ENCODE measurements at regions not wholly inside any gene's neighbourhood (a gene's known extent, or its start where the extent isn't known, plus 50 kb on each side); places are given as distances from the start of the nearest gene placed in this dataset.

DNA sequence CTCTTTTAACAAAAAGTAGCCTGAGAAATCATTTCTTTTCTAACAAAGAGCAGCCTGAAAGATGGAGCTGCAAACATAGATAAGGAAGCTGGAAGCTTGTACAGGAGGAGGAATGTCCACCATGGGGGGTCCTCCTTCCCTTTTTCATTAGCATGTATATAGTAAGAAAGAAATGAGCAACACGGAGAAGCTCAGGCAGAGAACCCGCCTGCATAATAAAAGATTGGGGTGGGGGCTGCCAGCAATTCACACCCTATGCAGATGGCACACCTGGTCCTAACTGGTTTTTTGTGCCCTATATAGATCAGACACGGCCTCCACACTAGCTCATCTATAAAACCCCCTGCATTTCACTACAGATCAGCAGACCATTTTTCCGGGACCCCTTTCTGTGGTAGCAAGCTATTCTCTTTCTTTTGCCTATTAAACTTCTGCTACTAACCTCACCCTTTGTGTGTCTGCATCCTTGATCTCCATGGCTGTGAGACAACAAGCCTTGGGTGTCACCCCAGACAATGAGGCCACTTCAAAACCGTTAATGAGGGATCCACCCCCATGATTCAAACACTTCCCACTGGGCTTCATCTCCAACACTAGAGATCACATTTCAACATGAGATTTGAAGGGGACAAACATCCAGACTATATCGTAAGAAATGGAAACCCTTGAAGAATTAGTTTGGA is 167.5 kb upstream of the FREM2 start:
- DNase-seq (ENCODE audit: low spot score) = no peak
- TF ChIP-seq CTCF (conservative IDR thresholded peaks at IDR 0.05; ENCODE audit: low read length) = no peak
- no peak for TF ChIP-seq EZH2phosphoT487 (IDR thresholded peaks at IDR 0.05; ENCODE audit: borderline replicate concordance, low read depth, low read length)
- BruUV-seq (replicated peaks) = no TSS peak
- Histone ChIP-seq H3K27ac (ENCODE audit: low read depth, low read length, poor library complexity, severe bottlenecking) (no peak overlapping the region), H3K36me3 (ENCODE audit: insufficient read depth, low read length) (no peaks in the 10 kb centered on the region), H3K79me2 (ENCODE audit: insufficient read depth, low read depth, low read length) (no peaks in the 10 kb centered on the region), H3K4me1 (ENCODE audit: insufficient read depth, low read length, poor library complexity, severe bottlenecking) (no peaks in the 10 kb centered on the region), H3K9me2 (ENCODE audit: insufficient read depth, low read length) (no peaks in the 10 kb centered on the region), H3K9me3 (ENCODE audit: low read length) (no peaks in the 10 kb centered on the region), H3K4me2 (ENCODE audit: low read length) (no peak overlapping the region), H4K20me1 (ENCODE audit: insufficient read depth, low read length) (no peaks in the 10 kb centered on the region), H2AFZ (ENCODE audit: low read length) (no peak overlapping the region), H3K4me3 (ENCODE audit: low read depth, low read length, poor library complexity, severe bottlenecking) (no peak overlapping the region)
- CTCF ChIA-PET (ENCODE audit: unreplicated experiment) = no interaction called here
- POLR2A ChIA-PET = interaction anchor here (0.7 kb wide), 1 partner anchor 716 kb away, joined by 3 read pairs; no protein-coding TSS in a partner anchor
- intact Hi-C loops (cut with micrococcal nuclease; ENCODE audit: unreplicated experiment) = no loop called here

GRCh38 chr13:38520041-38520440 is 166.8 kb upstream of the FREM2 start:
- Histone ChIP-seq H3K27ac (ENCODE audit: low read depth, low read length, poor library complexity, severe bottlenecking) (no peak overlapping the region), H3K4me3 (ENCODE audit: low read depth, low read length, poor library complexity, severe bottlenecking) (no peak overlapping the region), H3K9me2 (ENCODE audit: insufficient read depth, low read length) (no peaks in the 10 kb centered on the region), H3K9me3 (ENCODE audit: low read length) (no peaks in the 10 kb centered on the region), H4K20me1 (ENCODE audit: insufficient read depth, low read length) (no peaks in the 10 kb centered on the region), H2AFZ (ENCODE audit: low read length) (no peak overlapping the region), H3K4me2 (ENCODE audit: low read length) (no peak overlapping the region), H3K4me1 (ENCODE audit: insufficient read depth, low read length, poor library complexity, severe bottlenecking) (no peaks in the 10 kb centered on the region), H3K36me3 (ENCODE audit: insufficient read depth, low read length) (no peaks in the 10 kb centered on the region), H3K79me2 (ENCODE audit: insufficient read depth, low read depth, low read length) (no peaks in the 10 kb centered on the region)
- ChIA-PET POLR2A (interaction anchor here (0.6 to 0.7 kb wide), 3 partner anchors 19 to 337 kb away, joined by 3 read pairs; no protein-coding TSS in a partner anchor), CTCF (ENCODE audit: unreplicated experiment) (no interaction called here)
- no peak for DNase-seq (ENCODE audit: low spot score)
- TF ChIP-seq EZH2phosphoT487 (IDR thresholded peaks at IDR 0.05; ENCODE audit: borderline replicate concordance, low read depth, low read length) (no peak), CTCF (conservative IDR thresholded peaks at IDR 0.05; ENCODE audit: low read length) (no peak)
- intact Hi-C loops (cut with micrococcal nuclease; ENCODE audit: unreplicated experiment) = no loop called here
- BruUV-seq (replicated peaks) = no TSS peak

GRCh38 chr13:38527140-38527539 is 159.7 kb upstream of the FREM2 start:
- H3K9me2 ChIP-seq (ENCODE audit: insufficient read depth, low read length) = no peaks in the 10 kb centered on the region
- H3K27ac ChIP-seq (ENCODE audit: low read depth, low read length, poor library complexity, severe bottlenecking) = no peak overlapping the region
- H3K4me2 ChIP-seq (ENCODE audit: low read length) = no peak overlapping the region
- H2AFZ ChIP-seq (ENCODE audit: low read length) = no peak overlapping the region
- ChIA-PET POLR2A (interaction anchor here (1.0 kb wide), 1 partner anchor 183 kb away, joined by 3 read pairs; no protein-coding TSS in a partner anchor), CTCF (ENCODE audit: unreplicated experiment) (no interaction called here)
- intact Hi-C loops (cut with micrococcal nuclease; ENCODE audit: unreplicated experiment) = no loop called here
- TF ChIP-seq EZH2phosphoT487 (IDR thresholded peaks at IDR 0.05; ENCODE audit: borderline replicate concordance, low read depth, low read length) (no peak), CTCF (conservative IDR thresholded peaks at IDR 0.05; ENCODE audit: low read length) (no peak)
- H3K9me3 ChIP-seq (ENCODE audit: low read length) = no peaks in the 10 kb centered on the region
- no TSS peak for BruUV-seq (replicated peaks)
- no peak overlapping the region for H3K4me3 ChIP-seq (ENCODE audit: low read depth, low read length, poor library complexity, severe bottlenecking)
- no peaks in the 10 kb centered on the region for H3K36me3 ChIP-seq (ENCODE audit: insufficient read depth, low read length)
- DNase-seq (ENCODE audit: low spot score) = no peak
- H3K79me2 ChIP-seq (ENCODE audit: insufficient read depth, low read depth, low read length) = no peaks in the 10 kb centered on the region
- no peaks in the 10 kb centered on the region for H4K20me1 ChIP-seq (ENCODE audit: insufficient read depth, low read length)
- no peaks in the 10 kb centered on the region for H3K4me1 ChIP-seq (ENCODE audit: insufficient read depth, low read length, poor library complexity, severe bottlenecking)

All from OCI-LY7 (cell line).